ENCODE measurements at regions not wholly inside any gene's neighbourhood (a gene's known extent, or its start where the extent isn't known, plus 50 kb on each side); places are given as distances from the start of the nearest gene placed in this dataset.

GRCh38 chrX:68988865-68989264 lies 160.0 kb downstream of the EFNB1 start:
- ATAC-seq (ENCODE audit: low read depth) (no peak), DNase-seq (no peak)
- POLR2A ChIA-PET: no interaction called here
- no peaks in the 10 kb centered on the region for H3K4me1 Mint-ChIP-seq
- TF ChIP-seq, protein P1, sequence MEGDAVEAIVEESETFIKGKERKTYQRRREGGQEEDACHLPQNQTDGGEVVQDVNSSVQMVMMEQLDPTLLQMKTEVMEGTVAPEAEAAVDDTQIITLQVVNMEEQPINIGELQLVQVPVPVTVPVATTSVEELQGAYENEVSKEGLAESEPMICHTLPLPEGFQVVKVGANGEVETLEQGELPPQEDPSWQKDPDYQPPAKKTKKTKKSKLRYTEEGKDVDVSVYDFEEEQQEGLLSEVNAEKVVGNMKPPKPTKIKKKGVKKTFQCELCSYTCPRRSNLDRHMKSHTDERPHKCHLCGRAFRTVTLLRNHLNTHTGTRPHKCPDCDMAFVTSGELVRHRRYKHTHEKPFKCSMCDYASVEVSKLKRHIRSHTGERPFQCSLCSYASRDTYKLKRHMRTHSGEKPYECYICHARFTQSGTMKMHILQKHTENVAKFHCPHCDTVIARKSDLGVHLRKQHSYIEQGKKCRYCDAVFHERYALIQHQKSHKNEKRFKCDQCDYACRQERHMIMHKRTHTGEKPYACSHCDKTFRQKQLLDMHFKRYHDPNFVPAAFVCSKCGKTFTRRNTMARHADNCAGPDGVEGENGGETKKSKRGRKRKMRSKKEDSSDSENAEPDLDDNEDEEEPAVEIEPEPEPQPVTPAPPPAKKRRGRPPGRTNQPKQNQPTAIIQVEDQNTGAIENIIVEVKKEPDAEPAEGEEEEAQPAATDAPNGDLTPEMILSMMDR (IDR thresholded peaks at IDR 0.05): no peak
- H3K9me3 Mint-ChIP-seq: no peaks in the 10 kb centered on the region
- intact Hi-C loops (cut with micrococcal nuclease): no loop called here
- no peaks in the 10 kb centered on the region for H3K27me3 Mint-ChIP-seq
- H3K36me3 Mint-ChIP-seq (ENCODE audit: low read depth): no peaks in the 10 kb centered on the region
- CTCF ChIA-PET: no interaction called here
- H3K27ac Mint-ChIP-seq: no peak overlapping the region
- H3K4me3 Mint-ChIP-seq: no peak overlapping the region

- no peak for ATAC-seq (ENCODE audit: low read depth)
- Mint-ChIP-seq H3K27me3 (no peaks in the 10 kb centered on the region), H3K36me3 (ENCODE audit: low read depth) (no peaks in the 10 kb centered on the region), H3K27ac (no peak overlapping the region), H3K9me3 (no peaks in the 10 kb centered on the region), H3K4me1 (no peaks in the 10 kb centered on the region), H3K4me3 (no peak overlapping the region)
- ChIA-PET POLR2A (no interaction called here), CTCF (no interaction called here)
- TF ChIP-seq, protein P1 (IDR thresholded peaks at IDR 0.05): no peak
- intact Hi-C loops (cut with micrococcal nuclease): no loop called here
- no peak for DNase-seq
Measured at GRCh38 chrX:68985135-68985755, 156.4 kb downstream of the EFNB1 start.

- TF ChIP-seq, protein P1 (IDR thresholded peaks at IDR 0.05): no peak
- ATAC-seq (ENCODE audit: low read depth) (no peak), DNase-seq (no peak)
- Mint-ChIP-seq H3K9me3 (no peaks in the 10 kb centered on the region), H3K27ac (no peak overlapping the region), H3K36me3 (ENCODE audit: low read depth) (no peaks in the 10 kb centered on the region), H3K27me3 (no peaks in the 10 kb centered on the region), H3K4me1 (no peaks in the 10 kb centered on the region), H3K4me3 (no peak overlapping the region)
- ChIA-PET CTCF (no interaction called here), POLR2A (no interaction called here)
- intact Hi-C loops (cut with micrococcal nuclease): no loop called here
Measured at GRCh38 chrX:68983004-68983857, 154.4 kb downstream of the EFNB1 start.

DNA sequence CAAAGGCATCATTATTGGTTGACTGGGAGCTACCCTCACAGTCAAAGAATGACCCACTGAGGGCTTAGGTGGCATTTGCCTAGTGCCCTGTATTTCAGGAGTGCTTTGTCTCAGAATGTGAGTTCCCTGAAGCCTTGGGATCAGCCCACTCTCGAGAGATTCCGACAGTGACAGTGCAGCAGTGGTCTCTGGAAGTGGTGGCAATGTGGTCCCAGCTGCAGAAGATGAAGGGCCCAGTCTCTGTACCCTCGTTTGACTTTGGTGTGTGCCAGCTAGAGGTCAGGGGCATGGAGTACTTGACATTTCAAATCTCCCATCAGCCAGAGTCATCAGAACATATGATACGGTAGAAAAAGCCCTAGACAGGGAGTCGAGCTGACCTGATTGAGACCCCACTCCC lies 153.7 kb downstream of the EFNB1 start:
- no peaks in the 10 kb centered on the region for H3K36me3 Mint-ChIP-seq (ENCODE audit: low read depth)
- H3K9me3 Mint-ChIP-seq: no peaks in the 10 kb centered on the region
- ChIA-PET POLR2A (no interaction called here), CTCF (no interaction called here)
- H3K27me3 Mint-ChIP-seq: no peaks in the 10 kb centered on the region
- DNase-seq (no peak), ATAC-seq (ENCODE audit: low read depth) (no peak)
- intact Hi-C loops (cut with micrococcal nuclease): no loop called here
- TF ChIP-seq, protein P1 (IDR thresholded peaks at IDR 0.05): no peak
- H3K27ac Mint-ChIP-seq: no peak overlapping the region
- no peaks in the 10 kb centered on the region for H3K4me1 Mint-ChIP-seq
- no peak overlapping the region for H3K4me3 Mint-ChIP-seq

DNA sequence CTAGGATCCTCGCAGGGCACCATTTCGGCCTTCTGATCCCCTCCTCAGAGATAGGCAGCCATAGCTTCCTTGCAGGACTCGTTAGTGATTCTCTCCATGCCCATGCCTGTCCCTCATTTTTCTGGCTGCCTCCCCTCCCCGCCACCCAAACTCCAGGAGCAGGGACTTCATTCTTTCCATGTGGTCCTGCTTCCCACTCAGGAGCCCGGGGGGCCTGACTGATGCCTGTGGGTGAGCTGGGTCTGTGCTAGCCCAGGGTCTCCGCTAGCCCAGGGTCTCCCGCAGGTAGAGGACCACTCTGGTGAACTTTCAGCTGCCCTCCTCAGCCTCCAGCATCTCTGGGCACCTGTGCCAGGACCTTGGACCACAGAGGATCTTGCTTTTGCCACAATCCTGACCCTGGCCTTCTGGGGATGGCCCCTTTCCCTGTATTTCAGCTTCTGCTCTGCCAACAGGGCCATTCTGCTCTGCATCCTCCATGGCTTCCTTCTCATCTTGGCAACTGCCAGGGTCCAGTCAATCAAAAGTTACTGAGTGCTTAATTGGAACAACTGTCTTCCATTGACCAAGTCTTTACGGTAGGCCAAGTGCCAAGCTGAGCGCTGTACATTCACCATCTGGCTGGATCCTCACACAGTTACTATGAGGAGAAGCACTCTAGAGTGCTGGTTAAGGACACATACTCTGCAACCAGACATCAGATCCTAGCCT lies 152.2 kb downstream of the EFNB1 start:
- ChIA-PET POLR2A (no interaction called here), CTCF (no interaction called here)
- Mint-ChIP-seq H3K4me1 (no peaks in the 10 kb centered on the region), H3K27me3 (no peaks in the 10 kb centered on the region), H3K27ac (no peak overlapping the region), H3K36me3 (ENCODE audit: low read depth) (no peaks in the 10 kb centered on the region), H3K4me3 (no peak overlapping the region), H3K9me3 (no peaks in the 10 kb centered on the region)
- DNase-seq: no peak
- ATAC-seq (ENCODE audit: low read depth): no peak
- intact Hi-C loops (cut with micrococcal nuclease): no loop called here
- TF ChIP-seq, protein P1 (IDR thresholded peaks at IDR 0.05): no peak

Data from activated B cell treated with CpG ODN at 0.5 μM for 24 hours (primary cell).